Caki2 (cell line): ENCODE measurements at regions not wholly inside any gene's neighbourhood (a gene's known extent, or its start where the extent isn't known, plus 50 kb on each side); places are given as distances from the start of the nearest gene placed in this dataset.

Experiments used
- DNase-seq: peaks from one replicate; pipeline ENCODE4 v3.0.0-alpha.2; 2015; ENCODE audit warnings: low read depth
- in situ Hi-C: cut with HindIII; loops from 2 replicates; pipeline ENCODE4 v1.10.0; 2016; ENCODE audit warnings: low sequenced_read_pairs, low pct_unique_long_range_greater_than_20kb, mixed read lengths

DNA sequence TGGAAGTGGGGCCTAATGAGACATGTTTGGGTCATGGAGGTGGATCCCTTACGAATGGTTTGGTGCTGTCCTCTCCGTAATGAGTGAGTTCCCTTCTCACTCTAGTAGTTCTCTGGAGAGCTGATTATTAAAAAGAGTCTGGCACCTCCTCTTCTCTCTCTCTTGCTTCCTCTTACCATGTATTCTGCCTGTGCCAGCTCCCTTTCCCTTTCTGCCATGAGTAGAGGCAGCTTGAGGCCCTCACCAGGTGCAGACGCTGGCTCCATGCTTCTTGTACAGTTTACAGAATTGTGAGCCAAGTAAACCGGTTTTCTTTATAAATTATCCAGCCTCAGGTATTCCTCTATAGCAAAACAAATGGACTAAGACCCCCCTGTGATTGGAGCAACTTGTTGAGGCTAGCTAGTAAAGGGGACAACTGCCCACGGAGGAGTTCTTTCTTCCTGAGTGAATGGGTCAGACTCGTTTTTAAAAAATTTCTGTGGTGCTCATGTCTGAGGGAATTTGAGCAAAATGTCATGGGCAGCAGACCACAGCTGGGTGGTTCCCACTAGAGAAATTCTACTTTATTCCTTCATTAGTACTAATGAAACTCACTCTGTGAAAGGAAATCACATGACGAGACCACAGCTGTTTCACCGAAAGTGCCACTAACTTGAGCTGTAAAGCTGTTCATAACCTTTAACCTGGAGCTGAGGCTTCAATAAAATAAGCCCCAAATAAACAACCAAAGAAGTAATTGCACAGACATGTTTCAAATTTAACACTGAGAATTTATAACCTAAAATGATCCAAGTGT lies 210.0 kb downstream of the NFKBIZ start:
- no peak for DNase-seq
- in situ Hi-C loops: no loop called here

- in situ Hi-C loops: no loop called here
- peak; percentile 12 for DNase-seq
Measured at GRCh38 chr3:102060814-102061213, 211.5 kb downstream of the NFKBIZ start.

- in situ Hi-C loops: no loop called here
- DNase-seq: no peak
Measured at GRCh38 chr3:102063572-102063971, 214.3 kb downstream of the NFKBIZ start.

- in situ Hi-C loops: no loop called here
- no peak for DNase-seq
Measured at GRCh38 chr3:102066470-102066869, 217.2 kb downstream of the NFKBIZ start.

DNA sequence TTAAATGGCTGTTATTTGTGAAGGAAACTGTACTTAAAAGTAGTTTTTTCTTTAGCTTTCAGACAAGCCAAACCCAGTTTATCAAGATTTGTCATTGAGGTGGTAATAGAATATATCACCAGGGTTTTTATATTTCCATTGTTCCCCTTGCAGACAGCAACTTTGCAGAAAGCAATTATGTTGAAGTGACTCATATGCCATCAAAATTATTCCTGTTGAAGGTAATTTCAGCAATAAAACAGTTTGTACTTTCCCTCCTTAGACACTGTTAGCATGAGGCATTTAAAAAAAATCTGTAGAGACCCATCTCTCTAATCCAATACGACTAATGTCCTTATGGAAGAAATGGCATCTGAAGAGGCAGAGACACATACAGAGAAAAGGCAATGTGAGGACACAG lies 219.0 kb downstream of the NFKBIZ start:
- in situ Hi-C loops: no loop called here
- no peak for DNase-seq

DNA sequence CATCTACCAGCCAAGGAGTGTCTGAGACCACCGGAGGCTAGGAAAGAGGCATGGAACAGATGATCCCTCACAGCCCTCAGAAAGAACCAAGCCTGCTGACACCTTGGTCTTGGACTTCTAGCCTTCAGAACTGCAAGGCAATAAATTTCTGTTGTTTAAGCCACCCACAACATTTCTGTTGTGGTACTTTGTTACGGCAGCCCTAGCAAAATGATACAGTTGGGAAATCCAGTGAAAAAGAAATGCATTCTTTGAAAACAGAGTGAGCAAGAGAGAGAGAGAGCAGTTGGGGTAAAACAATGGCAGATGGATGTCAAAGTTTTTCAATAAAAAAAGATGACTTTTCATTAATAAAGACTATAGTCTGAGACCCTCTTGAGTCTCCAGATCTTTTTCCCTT lies 219.4 kb downstream of the NFKBIZ start:
- in situ Hi-C loops: no loop called here

DNA sequence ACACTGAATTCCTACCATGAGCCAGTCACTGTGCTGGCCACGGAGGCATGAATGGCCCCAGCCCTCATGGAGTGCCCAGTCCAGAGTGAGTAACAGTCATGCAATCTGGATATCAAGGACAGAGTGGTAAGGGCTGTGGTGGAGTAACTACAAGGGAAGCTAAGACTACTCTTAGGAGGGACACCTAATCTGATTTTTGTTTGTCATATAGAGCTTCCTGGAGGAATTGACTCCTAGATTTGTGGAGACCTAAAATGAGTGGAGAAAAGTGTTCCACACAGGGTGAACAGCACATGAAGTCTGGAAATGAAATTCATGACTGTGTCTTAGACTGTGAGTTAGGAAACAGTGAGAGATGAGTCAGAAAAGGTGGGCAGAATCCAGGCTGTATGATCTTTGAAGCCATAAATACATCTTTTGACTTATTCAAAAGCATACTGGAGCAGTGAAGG lies 219.9 kb downstream of the NFKBIZ start:
- in situ Hi-C loops: no loop called here
- DNase-seq: no peak

More for the DNA sequence above, 219.4 kb downstream of the NFKBIZ start:
- DNase-seq: no peak

- in situ Hi-C loops: no loop called here
- no peak for DNase-seq
Measured at GRCh38 chr3:102074946-102075345, 225.6 kb downstream of the NFKBIZ start.

- in situ Hi-C loops: no loop called here
- DNase-seq: no peak
Measured at GRCh38 chr3:102078401-102078800, 229.1 kb downstream of the NFKBIZ start.

GRCh38 chr3:102078854-102079808 lies 229.8 kb downstream of the NFKBIZ start:
- no peak for DNase-seq
- in situ Hi-C loops: no loop called here

GRCh38 chr3:102079809-102080197 lies 230.5 kb downstream of the NFKBIZ start:
- in situ Hi-C loops: no loop called here
- DNase-seq: no peak

GRCh38 chr3:102081572-102082289 lies 232.4 kb downstream of the NFKBIZ start:
- no peak for DNase-seq
- in situ Hi-C loops: no loop called here

GRCh38 chr3:102083473-102083872 lies 234.2 kb downstream of the NFKBIZ start:
- in situ Hi-C loops: no loop called here
- DNase-seq: no peak

DNA sequence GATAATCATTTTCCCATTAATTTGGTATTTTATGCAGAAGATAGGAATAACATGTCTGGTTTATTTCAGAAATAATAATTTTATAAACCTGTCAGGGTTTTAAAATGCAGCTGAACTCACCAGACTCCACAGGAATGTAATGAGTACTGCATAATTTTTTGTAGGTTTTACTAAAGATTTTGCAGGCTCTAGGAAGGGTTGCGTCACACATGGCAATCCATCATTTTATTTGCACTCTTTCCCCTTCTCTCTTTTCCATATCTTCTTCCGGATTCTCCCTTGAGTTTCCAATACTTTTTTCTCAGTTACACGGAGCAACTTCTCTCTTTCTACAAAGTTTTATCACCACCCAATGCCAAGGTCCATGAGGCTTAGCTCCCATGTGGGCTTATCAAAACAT lies 234.7 kb downstream of the NFKBIZ start:
- in situ Hi-C loops: no loop called here
- DNase-seq: no peak

GRCh38 chr3:102084704-102085103 lies 235.4 kb downstream of the NFKBIZ start:
- in situ Hi-C loops: no loop called here
- DNase-seq: no peak

- in situ Hi-C loops: no loop called here
- no peak for DNase-seq
Measured at GRCh38 chr3:102085431-102086176, 236.3 kb downstream of the NFKBIZ start.

DNA sequence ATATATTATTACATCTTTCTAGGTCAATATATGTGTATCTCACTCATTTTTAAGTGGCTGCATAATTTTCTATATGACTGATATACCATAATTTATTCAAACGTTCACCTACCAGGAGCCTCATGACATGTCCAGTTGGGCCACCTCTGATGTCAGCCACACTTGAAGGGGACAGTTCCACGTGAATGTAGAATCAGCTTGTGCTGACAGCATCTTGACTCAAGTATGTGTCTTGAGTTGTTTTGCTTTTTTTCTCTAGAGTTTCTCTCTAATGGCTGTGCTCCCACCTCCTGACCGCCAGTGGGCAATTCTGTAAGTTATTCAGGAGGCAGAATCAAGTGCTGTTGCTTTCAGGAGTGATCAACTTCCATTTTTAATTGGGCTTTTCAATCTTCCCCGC lies 237.9 kb downstream of the NFKBIZ start:
- in situ Hi-C loops: no loop called here
- no peak for DNase-seq

DNA sequence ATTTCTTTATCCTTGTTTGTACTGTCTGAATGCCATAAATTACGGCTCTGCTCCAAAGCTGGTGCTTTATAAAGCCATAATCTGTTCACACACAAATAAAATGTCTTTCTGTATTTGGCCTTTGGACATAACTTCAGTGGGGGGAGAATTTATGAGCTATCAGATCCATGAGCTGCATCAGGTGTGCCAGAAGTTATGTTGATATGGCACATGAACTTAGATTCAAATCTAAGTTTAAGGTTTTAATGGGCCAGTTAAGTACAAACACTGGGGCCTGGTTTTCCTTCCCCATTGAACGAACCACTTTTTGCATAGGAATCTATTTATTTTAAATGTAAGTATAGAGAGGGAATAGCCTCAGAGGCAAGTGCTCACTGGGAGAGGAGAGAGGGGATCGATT lies 239.9 kb downstream of the NFKBIZ start:
- no peak for DNase-seq
- in situ Hi-C loops: no loop called here
